Eye (tissue), 1 donor: ENCODE measurements at regions not wholly inside any gene's neighbourhood (a gene's known extent, or its start where the extent isn't known, plus 50 kb on each side); places are given as distances from the start of the nearest gene placed in this dataset.
"Not testable (repeated sequence)": the region's sequence is repeated elsewhere in the genome, so short reads cannot be mapped to it uniquely, and the experiment has no call there.

Experiments
- DNase-seq: peaks from one replicate; pipeline ENCODE4 v3.0.0-alpha.2; 2015

DNA sequence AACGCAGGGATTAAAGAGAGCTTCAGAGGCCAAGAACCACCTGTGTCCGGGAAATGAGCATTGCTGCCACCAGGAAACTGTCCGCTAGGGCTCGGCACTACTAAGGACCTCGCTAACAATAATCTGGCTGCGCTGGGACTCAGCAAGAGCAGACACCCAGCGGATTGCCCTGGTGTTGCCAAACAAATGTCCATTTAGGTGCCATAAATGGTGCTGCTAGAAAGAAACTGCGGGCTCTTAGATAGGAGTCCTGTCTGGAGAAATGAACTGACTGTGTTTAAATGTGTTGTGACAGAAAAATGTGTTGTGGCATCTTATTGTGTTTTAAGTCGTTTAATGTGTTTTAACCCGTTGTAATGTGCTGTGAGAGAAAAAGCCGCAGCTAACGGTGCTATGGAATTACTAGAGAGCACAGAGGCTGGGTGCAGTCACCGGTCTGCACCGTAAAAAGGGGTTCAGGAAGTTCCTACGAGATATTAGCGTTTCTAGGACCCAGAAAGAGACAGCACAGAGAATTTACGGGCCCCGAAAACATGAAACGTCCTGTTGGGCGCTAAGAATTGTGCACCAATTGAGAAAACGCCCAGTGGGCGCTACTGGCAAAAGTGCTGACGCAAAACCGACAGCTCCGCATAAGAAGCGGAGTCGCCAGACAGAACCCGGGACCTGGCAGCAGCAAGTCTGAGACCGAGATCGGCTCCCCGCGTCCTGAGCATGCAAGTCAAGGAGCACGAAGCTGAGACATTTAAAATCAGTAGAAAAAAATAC, 90.6 kb downstream of the ANXA2R start:
- DNase-seq = peak; percentile 87

DNA sequence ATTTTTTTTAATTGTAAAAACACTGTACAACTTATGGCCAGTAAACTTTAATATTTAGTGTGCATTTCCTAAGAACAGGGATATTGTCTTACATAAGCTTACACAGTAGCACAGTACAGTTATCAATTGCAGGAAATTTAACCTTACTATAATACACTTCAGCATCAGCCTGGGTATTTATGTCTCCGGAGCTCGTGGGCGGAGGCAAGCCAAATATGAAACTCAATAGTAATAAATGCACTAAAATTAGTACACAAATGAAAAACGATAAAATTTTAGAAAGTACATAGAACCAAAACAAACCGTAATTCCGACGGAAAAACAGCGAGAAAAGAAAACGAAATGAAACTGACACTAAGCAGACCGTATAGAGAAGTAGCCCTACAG, 91.2 kb downstream of the ANXA2R start:
- no peak for DNase-seq

GRCh38 chr5:42944989-42945388, 95.1 kb downstream of the ANXA2R start:
- peak; percentile 7 for DNase-seq

DNA sequence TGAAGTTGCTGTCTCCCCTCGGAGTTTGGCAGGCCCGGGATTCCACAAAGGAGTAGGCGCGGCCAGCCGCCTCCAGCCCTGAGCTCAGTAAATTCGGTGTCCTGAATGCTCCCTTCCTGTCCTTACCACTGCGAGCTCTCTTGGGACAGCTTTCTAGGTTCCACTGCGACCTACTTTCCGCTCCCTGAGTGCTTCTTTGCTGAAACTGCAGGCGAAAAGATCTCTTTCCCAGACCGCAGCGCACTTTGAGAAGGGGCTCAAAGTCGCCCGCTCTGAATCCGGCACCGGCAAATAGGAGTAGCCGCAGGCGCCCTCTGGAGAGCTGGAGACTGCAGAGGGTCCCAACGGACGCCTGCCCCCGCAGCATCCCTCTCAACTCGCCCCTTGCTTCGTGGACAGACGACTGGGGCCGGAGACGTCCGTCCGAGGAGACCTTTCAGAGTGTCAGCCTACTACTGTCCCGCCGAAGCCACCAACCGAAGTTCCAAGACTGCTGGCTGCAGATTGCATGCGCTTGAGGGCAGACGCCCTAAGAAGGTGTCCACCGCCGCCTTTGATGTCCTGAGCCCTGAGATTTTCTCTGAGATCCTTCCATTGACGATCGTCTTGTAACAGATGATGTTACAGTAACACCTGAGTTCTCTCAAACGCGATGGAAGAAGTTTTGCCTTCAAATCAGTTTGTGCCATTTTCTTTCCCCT, 96.0 kb downstream of the ANXA2R start:
- DNase-seq = peak; percentile 65

GRCh38 chr5:42940853-42941252, 99.3 kb downstream of the ANXA2R start:
- DNase-seq = no peak

DNA sequence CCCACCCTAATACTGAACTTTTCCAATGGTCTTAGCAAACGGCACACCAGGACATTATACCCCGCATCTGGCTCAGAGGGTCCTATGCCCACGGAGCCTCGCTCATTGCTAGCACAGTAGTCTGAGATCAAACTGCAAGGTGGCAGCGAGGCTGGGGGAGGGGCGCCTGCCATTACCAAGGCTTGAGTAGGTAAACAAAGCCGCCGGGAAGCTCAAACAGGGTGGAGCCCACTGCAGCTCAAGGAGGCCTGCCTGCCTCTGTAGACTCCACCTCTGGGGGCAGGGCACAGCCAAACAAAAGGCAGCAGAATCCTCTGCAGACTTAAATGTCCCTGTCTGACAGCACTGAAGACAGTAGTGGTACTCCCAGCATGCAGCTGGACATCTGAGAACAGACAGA, 108.1 kb downstream of the ANXA2R start:
- not testable (repeated sequence) for DNase-seq

GRCh38 chr5:42931451-42931850, 108.7 kb downstream of the ANXA2R start:
- not testable (repeated sequence) for DNase-seq

GRCh38 chr5:42930934-42931333, 109.2 kb downstream of the ANXA2R start:
- no peak for DNase-seq

- DNase-seq = no peak
Measured at GRCh38 chr5:42929871-42930270, 110.2 kb downstream of the ANXA2R start.

DNA sequence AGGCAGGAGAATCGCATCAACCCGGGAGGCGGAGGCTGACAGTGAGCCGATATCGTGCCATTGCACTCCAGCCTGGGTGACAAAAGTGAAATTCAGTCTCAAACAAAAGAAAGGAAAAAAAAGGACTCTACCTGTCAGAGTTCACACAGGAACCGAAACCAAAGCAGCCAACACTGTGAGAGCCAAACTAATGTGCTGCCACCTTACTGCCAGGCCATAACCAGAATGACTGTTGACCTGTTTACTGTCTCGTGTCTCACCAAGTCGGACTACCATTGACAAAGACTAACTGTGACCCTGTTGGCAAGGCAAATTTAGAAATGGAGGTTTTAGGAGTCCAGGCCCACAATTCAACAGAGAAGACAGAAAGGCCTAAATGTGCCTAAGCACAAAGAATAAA, 112.4 kb downstream of the ANXA2R start:
- DNase-seq = no peak

DNA sequence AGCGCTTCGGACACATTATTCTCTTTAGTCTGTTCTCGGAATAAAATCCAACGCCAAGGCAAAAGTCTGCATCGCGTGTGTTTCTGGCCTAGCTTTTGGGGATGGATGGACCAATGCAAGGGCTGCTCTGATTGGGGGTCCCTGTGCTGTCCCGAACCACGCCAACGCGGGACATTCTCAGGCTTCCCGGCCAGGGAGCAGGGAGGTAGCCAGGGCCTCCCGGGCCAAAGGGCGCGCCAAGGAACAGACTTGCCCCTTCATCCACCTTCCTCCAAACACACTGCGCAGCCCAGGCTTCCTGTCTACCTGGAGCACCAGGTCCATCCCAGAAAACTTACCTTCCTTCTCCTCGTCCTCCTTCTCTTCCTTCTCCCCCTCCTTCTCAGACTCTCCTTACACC, 113.0 kb upstream of the SELENOP start:
- no peak for DNase-seq

- DNase-seq = peak; percentile 7
Measured at GRCh38 chr5:42924226-42924625, 112.5 kb upstream of the SELENOP start.

DNA sequence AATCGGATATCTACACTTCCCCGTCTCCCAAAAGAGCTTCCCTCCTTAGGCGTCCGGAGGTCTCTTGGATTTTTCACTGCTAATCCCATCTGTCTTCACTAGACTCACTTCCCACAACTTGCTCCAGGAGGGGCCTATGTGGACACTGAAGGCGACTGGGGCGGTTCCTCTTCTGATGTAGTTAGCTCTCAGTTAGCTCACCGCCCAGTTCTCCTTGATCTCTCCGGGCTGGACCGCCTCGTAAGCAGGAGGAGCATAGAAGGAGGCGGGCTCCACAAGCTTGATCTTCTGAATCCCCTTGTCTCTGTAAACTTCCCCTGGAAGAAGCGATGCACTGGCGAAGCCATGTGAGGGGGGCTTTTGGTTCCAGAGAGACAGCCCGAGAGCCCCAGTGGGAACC, 112.0 kb upstream of the SELENOP start:
- DNase-seq = peak; percentile 11

DNA sequence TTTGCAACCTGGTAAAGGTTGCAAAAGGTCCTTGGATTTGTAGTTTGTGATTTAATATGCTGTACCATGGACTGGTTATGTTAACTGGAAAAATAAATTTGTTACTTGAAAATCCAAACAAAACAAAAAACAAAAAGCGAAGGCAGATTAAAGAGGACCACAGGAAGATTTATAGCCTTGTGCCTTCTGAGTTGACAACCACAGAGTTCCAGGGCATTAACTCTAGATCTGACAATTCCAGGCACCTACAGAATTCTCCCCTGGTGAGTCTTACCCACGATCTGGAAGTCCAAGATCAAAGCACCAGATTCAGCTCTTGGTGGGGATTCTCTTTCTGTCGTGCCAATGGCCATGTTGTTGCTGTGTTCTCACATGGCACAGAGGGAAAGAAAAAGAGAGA, 107.9 kb upstream of the SELENOP start:
- DNase-seq = no peak

DNA sequence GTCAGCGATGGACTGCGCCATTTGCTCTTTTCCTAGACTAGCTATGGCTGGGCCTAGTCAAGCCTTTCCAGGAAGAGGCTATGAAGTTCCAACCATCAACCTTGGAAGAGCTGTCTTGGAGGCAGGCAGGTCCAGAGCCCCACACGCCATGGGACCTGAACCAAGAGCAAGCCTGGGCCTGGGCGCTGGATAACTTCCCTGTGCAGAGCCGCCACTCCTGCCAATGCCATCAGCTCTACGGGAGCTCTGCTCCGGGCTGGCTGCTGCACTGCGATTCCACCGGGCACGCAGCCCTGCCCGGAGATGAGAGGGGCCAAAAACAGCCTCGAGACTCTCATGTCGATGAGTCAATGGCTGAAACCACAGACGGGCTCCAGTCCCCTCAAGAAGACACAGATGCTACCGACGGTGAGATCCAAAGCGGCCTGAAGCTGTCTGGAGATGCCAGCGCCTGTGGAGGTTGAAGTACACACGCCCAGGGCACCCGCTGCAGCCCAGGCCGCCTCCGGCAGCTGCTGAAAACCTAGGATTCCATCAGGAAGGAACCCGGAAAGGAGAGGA, 103.7 kb upstream of the SELENOP start:
- no peak for DNase-seq

DNA sequence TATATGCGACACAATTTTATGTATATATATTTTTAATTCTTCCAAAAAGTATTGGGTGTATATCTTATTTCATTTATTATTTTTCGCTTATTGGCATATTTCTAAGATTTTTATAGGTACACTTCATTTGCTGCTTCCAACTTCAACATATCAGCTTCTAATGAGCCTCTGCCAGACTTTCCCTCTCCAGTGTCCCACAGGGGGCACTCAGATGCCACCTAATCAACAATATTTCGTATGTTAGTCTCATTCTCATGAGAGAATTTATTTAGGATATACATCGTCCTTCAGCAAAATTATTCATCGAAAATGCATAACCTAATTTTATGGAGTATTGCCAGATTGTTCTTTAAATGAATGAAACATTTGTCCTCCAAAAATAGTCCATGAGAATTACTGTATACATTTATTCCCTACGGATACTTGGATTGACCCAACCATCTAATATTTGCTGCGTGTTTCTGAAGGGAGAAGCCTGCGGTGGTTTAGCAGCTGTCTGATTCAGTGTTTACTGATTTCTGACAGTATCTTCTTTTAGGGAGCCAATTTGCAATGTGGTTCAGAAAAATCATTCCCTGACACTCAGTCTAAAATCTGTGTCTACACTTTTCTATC, 100.6 kb upstream of the SELENOP start:
- no peak for DNase-seq

- peak; percentile 94 for DNase-seq
Measured at GRCh38 chr5:42908509-42909488, 97.1 kb upstream of the SELENOP start.

DNA sequence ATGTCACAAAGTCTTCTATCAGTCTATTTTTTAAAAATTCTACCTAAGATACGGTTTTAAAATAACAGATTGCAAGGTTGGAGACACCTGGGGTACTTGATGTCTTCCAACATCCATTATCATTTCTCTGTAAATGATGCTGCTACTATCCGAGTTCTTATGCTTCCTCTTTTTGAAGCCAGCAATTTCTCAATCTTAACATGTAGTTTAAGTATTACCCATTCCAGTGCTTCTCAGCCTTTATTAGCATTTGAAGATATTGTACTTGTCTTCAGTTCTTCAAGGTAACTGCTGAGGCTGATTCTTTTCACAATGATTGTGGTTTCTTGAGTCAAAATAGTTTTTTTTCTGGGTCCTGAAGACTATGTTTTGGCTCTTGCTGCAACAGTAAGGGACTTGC, 96.4 kb upstream of the SELENOP start:
- no peak for DNase-seq

DNA sequence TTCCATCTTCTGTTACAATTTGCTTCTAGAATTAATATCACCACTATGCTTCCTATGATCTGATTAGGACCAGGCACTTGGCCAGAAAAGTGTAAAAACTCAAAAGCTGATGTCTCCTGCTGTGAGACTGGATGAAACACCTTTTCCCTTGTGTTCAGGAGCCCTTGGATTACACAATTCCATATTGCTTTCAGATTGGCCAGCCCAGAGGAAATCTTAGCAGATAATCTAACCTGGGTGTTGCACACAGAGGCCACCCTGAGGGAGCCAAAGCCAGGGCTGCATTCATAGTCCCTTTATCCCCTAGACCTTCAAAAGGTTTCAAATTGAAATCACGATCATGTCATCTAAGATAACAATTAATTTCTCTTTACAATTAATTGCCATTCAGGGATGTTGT, 94.1 kb upstream of the SELENOP start:
- DNase-seq = no peak

GRCh38 chr5:42900734-42901133, 89.0 kb upstream of the SELENOP start:
- no peak for DNase-seq

GRCh38 chr5:42898760-42899159, 87.1 kb upstream of the SELENOP start:
- DNase-seq = no peak

GRCh38 chr5:42896523-42896922, 84.8 kb upstream of the SELENOP start:
- no peak for DNase-seq

GRCh38 chr5:42894057-42894456, 82.4 kb upstream of the SELENOP start:
- no peak for DNase-seq
